ENCODE measurements at regions not wholly inside any gene's neighbourhood (a gene's known extent, or its start where the extent isn't known, plus 50 kb on each side); places are given as distances from the start of the nearest gene placed in this dataset.
"Not testable (repeated sequence)": the region's sequence is repeated elsewhere in the genome, so short reads cannot be mapped to it uniquely, and the experiment has no call there.

- H3K4me1 ChIP-seq (ENCODE audit: control insufficient read depth, extremely low read depth, insufficient read depth, low read length): peaks cover 15% of the 10 kb centered on the region
- ChIA-PET CTCF (interaction anchor here (0.8 to 1.9 kb wide), 4 partner anchors 19 to 79 kb away, joined by 3 to 16 read pairs (median 3); a partner anchor contains a TSS), POLR2A (interaction anchor here (0.7 to 1.8 kb wide), 8 partner anchors 10 to 683 kb away, joined by 3 to 7 read pairs (median 4); a partner anchor contains a TSS)
- H3K9me3 ChIP-seq (replicated peaks; ENCODE audit: control insufficient read depth, insufficient read depth, low read length): no peaks in the 10 kb centered on the region
- H3K27ac ChIP-seq (ENCODE audit: insufficient read depth, low read depth, low read length): peak overlapping the region; percentile 50
- intact Hi-C loops (cut with micrococcal nuclease): loop anchor here (1.0 to 10.0 kb wide), 5 partner anchors 8 to 1783 kb away; a partner anchor contains a TSS
- H2AFZ ChIP-seq (ENCODE audit: low read depth, low read length): peak overlapping the region; percentile 21
- FAIRE-seq (peak; percentile 98), DNase-seq (ENCODE audit: low read depth, low spot score) (peak; percentile 97)
- TF ChIP-seq GATA2 (IDR thresholded peaks at IDR 0.05; ENCODE audit: insufficient read depth, insufficient read length, low read depth, low read length) (no peak), JUN (IDR thresholded peaks at IDR 0.05; ENCODE audit: borderline replicate concordance, insufficient read depth, insufficient read length, low read depth) (peak; percentile 79), POLR2A (IDR thresholded peaks at IDR 0.05; ENCODE audit: low read depth, low read length) (peak; percentile 84), POLR2AphosphoS5 (IDR thresholded peaks at IDR 0.05; ENCODE audit: insufficient read depth, low read depth, low read length) (peak; percentile 20)
- H4K20me1 ChIP-seq (replicated peaks; ENCODE audit: control insufficient read depth, extremely low read depth, insufficient read depth, low read length): no peaks in the 10 kb centered on the region
- H3K36me3 ChIP-seq (ENCODE audit: control insufficient read depth in 2 of 2, extremely low read depth in 1 of 2, insufficient read depth in 2 of 2, low read length in 2 of 2): no peaks in the 10 kb centered on the region
- dilution Hi-C loops (cut with MboI; ENCODE audit: extremely low pct_ligation_motif_present, low sequenced_read_pairs): no loop called here
- TSS peak; percentile 86 for BruUV-seq (replicated peaks)
- no peaks in the 10 kb centered on the region for H3K79me2 ChIP-seq (ENCODE audit: control insufficient read depth, insufficient read depth, low read length)
- H3K4me3 ChIP-seq (replicated peaks in 1 of 3; ENCODE audit: insufficient read depth in 1 of 3, low read depth in 1 of 3, low read length in 3 of 3): peak overlapping the region in 2 of 3 experiments; percentile 42 to 47
- peak overlapping the region; percentile 3 for H3K9ac ChIP-seq (replicated peaks; ENCODE audit: extremely low read depth, insufficient read depth, low read length)
- H3K9me1 ChIP-seq (replicated peaks; ENCODE audit: control insufficient read depth, extremely low read depth, insufficient read depth, low read length): no peaks in the 10 kb centered on the region
- H3K27me3 ChIP-seq (ENCODE audit: control insufficient read depth in 2 of 2, insufficient read depth in 2 of 2, low read length in 2 of 2): no peaks in the 10 kb centered on the region
- H3K4me2 ChIP-seq (ENCODE audit: insufficient read depth, low read length): peak overlapping the region; percentile 33
Measured at GRCh38 chr6:27814665-27815424, 97.4 kb downstream of the OR2B2 start.

GRCh38 chr6:27814415-27814664 is 97.9 kb downstream of the OR2B2 start:
- H3K27me3 ChIP-seq (ENCODE audit: control insufficient read depth in 2 of 2, insufficient read depth in 2 of 2, low read length in 2 of 2); dilution Hi-C loops (cut with MboI; ENCODE audit: extremely low pct_ligation_motif_present, low sequenced_read_pairs); H3K36me3 ChIP-seq (ENCODE audit: control insufficient read depth in 2 of 2, extremely low read depth in 1 of 2, insufficient read depth in 2 of 2, low read length in 2 of 2); H3K9me3 ChIP-seq (replicated peaks; ENCODE audit: control insufficient read depth, insufficient read depth, low read length); FAIRE-seq; H3K79me2 ChIP-seq (ENCODE audit: control insufficient read depth, insufficient read depth, low read length); H3K9me1 ChIP-seq (replicated peaks; ENCODE audit: control insufficient read depth, extremely low read depth, insufficient read depth, low read length); DNase-seq (ENCODE audit: low read depth, low spot score); H4K20me1 ChIP-seq (replicated peaks; ENCODE audit: control insufficient read depth, extremely low read depth, insufficient read depth, low read length): not testable (repeated sequence)
- H3K4me2 ChIP-seq (ENCODE audit: insufficient read depth, low read length): peak overlapping the region; percentile 69
- peaks cover 16% of the 10 kb centered on the region for H3K4me1 ChIP-seq (ENCODE audit: control insufficient read depth, extremely low read depth, insufficient read depth, low read length)
- peak overlapping the region; percentile 44 for H3K9ac ChIP-seq (replicated peaks; ENCODE audit: extremely low read depth, insufficient read depth, low read length)
- H3K27ac ChIP-seq (ENCODE audit: insufficient read depth, low read depth, low read length): peak overlapping the region; percentile 50
- peak overlapping the region in 2 of 3 experiments; percentile 45 to 47 for H3K4me3 ChIP-seq (replicated peaks in 1 of 3; ENCODE audit: insufficient read depth in 1 of 3, low read depth in 1 of 3, low read length in 3 of 3)
- ChIA-PET POLR2A (interaction anchor here (0.7 to 1.8 kb wide), 7 partner anchors 10 to 682 kb away, joined by 3 to 7 read pairs (median 4); a partner anchor contains a TSS), CTCF (interaction anchor here (0.8 to 1.9 kb wide), 4 partner anchors 19 to 80 kb away, joined by 3 to 16 read pairs (median 3); a partner anchor contains a TSS)
- TSS peak; percentile 100 for BruUV-seq (replicated peaks)
- peak overlapping the region; percentile 52 for H2AFZ ChIP-seq (ENCODE audit: low read depth, low read length)
- intact Hi-C loops (cut with micrococcal nuclease): loop anchor here (5.0 to 10.0 kb wide), 3 partner anchors 1530 to 1782 kb away; a partner anchor contains a TSS

Measured in endothelial cell of umbilical vein (primary cell).